Esophagus squamous epithelium (tissue), 4 donors: ENCODE measurements at regions not wholly inside any gene's neighbourhood (a gene's known extent, or its start where the extent isn't known, plus 50 kb on each side); places are given as distances from the start of the nearest gene placed in this dataset.

Experiments used
- POLR2A ChIP-seq, 4 donors: fragments of 450-650 bp; IDR thresholded peaks; one replicate each; pipeline ENCODE4 v1.6.1; 2017; ENCODE audit warnings: antibody characterized with exemption in 4 of 4, mild to moderate bottlenecking in 4 of 4, moderate library complexity in 3 of 4
- TF ChIP-seq, protein P1 (sequence below), 6 experiments: fragments of 450-650 bp in 4 of 6; fragments of 200-600 bp in 2 of 6; sonication (generic) in 2 of 6; IDR thresholded peaks; one replicate each; pipeline ENCODE4 v1.5.1; 2016 to 2019; ENCODE audit warnings: antibody characterized with exemption in 6 of 6, mild to moderate bottlenecking in 4 of 6, moderate library complexity in 4 of 6

DNA sequence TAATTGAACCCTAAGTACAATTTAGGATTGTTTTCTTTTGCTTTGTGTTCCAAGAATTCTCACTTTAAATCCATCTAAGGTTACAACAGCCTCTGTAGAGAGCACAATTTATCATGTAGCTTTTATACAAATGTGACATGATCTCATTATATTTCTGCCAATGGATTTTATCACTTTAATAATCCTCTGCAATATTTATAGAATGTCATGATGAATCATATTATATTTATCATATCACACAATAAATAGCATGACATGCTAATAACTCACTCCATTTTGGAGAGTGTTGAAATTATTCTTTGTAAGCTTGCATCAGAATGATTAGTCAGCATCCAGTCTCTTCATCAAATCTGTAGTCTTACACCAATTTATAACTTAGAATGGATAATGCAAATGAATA is 280.6 kb upstream of the ZNF717 start:
- TF ChIP-seq, protein P1, sequence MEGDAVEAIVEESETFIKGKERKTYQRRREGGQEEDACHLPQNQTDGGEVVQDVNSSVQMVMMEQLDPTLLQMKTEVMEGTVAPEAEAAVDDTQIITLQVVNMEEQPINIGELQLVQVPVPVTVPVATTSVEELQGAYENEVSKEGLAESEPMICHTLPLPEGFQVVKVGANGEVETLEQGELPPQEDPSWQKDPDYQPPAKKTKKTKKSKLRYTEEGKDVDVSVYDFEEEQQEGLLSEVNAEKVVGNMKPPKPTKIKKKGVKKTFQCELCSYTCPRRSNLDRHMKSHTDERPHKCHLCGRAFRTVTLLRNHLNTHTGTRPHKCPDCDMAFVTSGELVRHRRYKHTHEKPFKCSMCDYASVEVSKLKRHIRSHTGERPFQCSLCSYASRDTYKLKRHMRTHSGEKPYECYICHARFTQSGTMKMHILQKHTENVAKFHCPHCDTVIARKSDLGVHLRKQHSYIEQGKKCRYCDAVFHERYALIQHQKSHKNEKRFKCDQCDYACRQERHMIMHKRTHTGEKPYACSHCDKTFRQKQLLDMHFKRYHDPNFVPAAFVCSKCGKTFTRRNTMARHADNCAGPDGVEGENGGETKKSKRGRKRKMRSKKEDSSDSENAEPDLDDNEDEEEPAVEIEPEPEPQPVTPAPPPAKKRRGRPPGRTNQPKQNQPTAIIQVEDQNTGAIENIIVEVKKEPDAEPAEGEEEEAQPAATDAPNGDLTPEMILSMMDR (IDR thresholded peaks at IDR 0.05), result no peak
- no peak for TF ChIP-seq POLR2A (IDR thresholded peaks at IDR 0.05)
